Mucosa of gallbladder (tissue), 1 donor: ENCODE measurements at regions not wholly inside any gene's neighbourhood (a gene's known extent, or its start where the extent isn't known, plus 50 kb on each side); places are given as distances from the start of the nearest gene placed in this dataset.

ENCODE experiments used
- DNase-seq: peaks from one replicate; pipeline ENCODE4 v3.0.0-alpha.2; 2020; ENCODE audit warnings: low spot score
- donor health status: DM: no; HTN: no; CAD: no.

DNA sequence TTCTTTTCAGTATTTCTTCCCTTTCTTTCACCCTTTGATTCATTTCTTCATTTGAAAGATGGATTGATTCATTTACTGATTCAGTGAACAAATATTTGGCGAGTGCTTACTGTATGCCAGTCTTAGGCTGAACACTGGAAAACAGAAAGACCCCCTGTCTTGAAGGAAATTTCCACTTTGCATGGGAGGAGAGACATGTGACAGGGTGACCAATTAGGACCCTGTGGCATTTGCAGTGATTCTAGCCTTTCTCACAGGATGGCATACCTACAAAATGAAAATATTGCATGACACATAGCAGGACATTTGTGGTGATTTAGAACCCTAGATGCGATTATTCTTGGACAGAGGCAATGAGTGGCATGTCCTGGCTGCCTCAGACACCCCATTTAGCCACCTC is 407.2 kb upstream of the SGCD start:
- DNase-seq = no peak

DNA sequence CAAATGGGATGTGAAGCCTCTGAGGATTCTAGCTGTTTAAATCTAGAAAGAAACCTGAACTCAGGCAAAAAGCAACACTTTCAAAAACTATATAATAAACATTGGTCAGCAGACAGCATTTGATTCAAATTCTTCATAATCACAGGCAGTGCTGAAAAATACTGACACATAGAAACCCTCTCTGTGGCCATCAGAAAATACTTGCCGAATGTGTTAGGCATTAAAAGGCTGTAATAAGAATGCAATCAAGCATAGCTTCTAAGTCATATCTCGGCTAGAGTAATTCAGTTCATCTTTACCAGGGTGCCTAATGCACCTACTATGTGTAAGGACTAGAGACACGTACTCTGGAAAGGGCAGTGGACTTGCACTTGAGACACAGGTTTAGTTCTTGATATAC is 405.3 kb upstream of the SGCD start:
- no peak for DNase-seq

GRCh38 chr5:155923784-155924183 is 403.2 kb upstream of the SGCD start:
- DNase-seq = no peak

- no peak for DNase-seq
Measured at GRCh38 chr5:155926031-155926430, 400.9 kb upstream of the SGCD start.

GRCh38 chr5:155926766-155927165 is 400.2 kb upstream of the SGCD start:
- no peak for DNase-seq

DNA sequence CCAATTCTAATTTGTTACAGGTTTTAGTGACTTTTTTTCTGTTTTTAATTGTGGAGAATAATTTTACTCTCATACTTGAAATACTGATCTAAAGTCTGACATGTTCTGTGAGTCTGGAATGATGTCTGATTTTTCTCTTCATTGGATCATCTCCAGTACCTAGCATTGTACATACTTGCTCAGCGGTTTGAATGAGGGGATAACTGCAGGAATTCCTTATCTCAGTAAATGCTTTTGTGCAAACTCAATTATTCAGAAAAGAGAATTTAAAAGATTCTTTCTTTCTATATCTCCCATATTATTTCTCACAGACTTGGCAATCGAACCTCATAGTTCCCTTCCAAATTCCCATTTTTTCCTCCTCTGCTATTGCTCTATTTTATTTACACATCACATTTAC is 397.9 kb upstream of the SGCD start:
- no peak for DNase-seq

DNA sequence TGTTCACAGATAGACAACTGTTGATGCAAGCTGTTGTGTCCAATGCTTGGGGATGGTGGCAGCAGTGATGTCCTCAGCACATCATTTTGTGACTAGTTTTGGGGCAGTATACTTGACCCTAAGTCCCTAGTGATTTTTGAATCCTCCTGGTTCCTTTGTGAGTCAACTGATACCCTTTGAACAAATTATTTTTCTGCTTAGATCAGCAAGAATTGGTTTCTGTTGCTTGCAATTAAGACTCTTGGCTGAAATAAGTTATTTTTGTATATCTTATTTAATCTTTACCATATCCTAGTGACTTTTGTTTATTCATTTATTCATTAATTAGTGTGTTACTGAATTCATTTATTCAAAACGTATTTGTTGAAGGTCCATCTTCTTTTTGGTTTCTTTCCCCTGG is 392.0 kb upstream of the SGCD start:
- no peak for DNase-seq

- DNase-seq = no peak
Measured at GRCh38 chr5:155935723-155936122, 391.2 kb upstream of the SGCD start.

DNA sequence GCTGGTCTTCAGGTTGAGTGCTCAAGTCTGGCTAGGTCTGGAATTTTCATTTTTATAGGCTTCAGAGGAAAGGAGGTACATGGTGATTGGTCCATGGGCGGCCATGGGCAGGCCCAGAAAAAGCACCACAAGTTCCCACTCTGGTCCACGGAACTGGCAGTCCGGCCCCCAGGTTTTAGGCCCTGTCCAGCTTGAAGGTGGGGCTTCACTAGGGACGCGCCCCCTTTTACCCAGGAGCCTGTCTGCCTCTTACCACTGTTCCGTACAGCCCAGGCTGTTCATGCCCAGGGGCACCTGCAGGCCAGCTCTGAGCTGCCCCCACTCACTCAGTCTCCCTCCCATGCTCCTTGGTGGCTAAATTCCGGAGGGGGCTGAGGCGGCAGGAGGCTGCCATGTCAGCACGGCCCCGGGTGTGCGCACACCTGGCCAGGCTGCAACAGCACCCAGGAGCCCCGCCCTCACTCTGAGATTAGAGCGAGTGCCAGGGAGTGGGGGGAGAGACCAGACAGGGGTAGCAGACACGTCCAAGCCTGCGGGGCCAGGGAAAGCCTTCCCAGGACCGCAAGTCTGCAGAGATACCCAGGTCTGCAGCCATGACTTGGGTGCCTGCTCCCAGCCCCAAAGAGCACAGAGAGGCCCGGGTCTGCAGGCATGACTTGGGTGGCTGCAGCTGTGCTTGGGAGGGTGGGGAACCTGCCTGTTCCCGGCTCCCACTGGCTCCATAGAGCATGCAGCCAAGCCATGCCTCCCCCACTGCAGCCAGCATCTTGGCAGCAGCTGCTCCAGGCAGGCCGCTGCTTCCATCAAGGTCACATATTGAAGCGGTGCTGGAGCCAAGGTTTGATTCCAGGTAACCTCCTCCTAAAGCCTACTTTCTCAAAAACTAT is 390.2 kb upstream of the SGCD start:
- DNase-seq = no peak

- no peak for DNase-seq
Measured at GRCh38 chr5:155938051-155938450, 388.9 kb upstream of the SGCD start.

- no peak for DNase-seq
Measured at GRCh38 chr5:155941340-155941739, 385.6 kb upstream of the SGCD start.

DNA sequence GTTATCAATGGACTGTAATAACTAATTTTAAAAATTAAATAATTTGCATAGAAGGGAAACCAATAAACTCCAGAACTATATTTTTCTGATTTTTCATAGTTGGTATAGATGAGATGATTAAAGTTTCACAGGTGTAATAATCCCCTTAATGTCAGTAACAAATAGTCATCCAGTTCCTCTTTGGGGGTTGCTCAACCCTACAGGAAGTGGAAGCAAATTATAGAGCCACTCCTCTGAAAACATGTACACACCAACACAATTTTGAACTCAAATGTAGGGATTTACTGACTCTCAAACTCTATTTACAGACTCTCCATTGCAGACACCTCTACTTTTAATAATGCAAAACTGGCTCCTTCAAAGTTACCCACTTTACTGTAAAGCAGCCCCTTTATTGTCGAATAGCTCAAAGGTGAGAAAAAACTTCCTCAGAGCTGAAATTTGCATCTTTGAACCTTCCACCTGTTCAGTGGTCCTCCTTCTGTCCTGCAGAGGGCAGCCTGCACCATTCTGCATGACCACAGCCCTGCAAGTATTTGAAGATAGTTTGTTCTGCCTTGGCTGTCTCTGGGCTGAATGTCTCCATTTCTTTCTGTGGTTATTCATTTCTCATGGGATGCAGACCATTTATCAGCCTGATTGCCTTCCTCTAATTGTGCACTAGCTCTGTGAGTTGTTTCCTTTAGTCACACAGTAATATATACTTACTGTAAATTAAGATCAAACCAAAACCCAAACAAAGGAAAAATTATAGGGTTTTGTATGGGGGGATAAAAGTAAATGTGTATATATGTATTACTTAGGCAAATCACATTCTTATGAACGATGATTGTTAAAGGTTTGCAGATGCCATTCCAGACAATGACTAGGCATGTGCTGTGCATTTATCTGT is 383.2 kb upstream of the SGCD start:
- peak; percentile 58 for DNase-seq

GRCh38 chr5:155947394-155948062 is 379.4 kb upstream of the SGCD start:
- DNase-seq = no peak

DNA sequence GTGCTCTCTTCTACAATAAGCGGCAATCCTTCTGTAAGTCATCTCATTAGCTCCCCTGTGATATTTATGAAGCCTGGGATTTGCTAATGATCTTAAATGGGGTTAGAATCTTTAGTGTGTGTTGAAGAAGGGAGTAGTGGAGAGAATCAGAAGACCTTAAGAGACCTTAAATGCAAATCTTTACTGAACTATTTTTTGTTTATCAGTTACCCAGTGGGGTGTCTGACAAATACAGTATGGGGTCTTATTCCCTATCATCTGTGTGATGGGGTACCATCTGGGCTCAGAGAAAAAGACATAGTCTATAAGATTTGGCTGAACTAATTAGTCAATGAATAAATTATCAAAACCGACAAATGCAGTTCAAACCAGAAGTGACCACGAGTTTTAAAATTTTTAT is 378.4 kb upstream of the SGCD start:
- DNase-seq = no peak

GRCh38 chr5:155952486-155953089 is 374.4 kb upstream of the SGCD start:
- DNase-seq = no peak

GRCh38 chr5:155953335-155953734 is 373.6 kb upstream of the SGCD start:
- DNase-seq = no peak

DNA sequence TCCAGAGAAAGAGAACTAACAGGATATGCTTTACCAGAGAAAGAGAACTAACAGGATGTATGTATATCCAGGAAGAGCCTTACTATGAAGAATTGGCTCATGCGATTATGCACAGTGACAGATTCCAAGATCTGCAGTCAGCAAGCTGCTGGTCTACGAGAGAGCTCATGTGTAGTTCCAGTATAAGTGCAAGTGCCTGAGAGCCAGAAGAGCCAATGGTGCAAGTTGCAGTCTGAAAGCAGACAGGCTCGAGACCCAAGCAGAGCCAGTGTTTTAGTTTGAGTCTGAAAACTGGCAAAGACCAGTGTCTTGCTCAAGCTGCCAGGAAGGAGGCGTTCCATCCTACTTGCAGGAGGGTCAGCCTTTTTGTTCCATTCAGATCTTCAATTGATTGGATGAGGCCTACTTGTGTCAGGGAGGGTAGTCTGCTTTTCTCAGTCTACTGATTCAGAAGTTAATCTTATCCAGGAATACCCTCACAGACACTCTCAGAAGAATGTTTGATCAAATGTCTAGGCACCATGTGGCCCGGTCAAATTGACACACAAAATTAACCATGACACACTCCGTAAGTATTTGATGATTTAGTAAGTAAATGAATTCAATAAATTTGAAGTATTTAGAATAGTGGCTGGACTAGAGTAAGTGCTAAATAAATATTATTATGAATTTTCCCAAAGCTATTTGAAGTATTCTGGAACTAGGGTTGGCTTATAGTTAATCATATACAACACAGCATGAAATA is 372.1 kb upstream of the SGCD start:
- no peak for DNase-seq

DNA sequence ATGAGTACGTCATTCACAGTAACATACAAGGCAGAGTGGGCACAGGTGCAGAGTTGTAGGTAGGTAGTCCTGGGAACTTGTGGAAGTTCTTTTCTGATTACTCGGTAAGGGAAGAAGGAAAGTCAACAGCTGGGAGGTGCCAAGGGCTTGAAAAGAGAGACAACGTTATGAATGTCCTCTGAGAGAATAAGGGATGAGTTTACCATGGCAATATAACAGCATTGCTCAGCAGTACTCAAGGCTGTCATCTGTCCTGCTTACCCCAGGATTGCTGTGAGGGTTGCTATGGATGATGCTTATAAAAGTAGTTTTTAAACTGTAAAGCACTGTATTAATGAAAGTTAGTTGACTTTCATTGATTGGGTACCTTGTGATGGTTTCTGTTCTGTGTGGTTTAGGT is 369.1 kb upstream of the SGCD start:
- DNase-seq = no peak

DNA sequence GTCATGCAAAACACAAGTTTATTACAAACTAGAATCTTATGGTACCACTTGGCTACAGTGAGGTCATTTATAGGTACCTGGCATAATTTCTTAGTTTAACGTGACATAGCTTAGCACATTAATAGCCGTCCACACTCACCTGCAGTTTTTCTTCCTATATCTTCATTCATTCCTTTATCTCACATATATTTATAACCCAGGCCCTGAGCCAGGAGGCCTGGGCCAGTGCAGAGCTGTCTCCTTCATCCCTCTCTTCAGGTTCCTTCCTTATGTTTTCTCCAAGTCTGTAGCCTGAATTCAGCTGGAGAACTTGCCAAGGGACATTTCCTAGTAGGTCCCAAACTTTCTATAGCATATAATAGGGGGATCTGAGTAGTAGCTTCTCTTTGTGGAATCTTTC is 367.9 kb upstream of the SGCD start:
- no peak for DNase-seq

- no peak for DNase-seq
Measured at GRCh38 chr5:155960177-155960576, 366.8 kb upstream of the SGCD start.

DNA sequence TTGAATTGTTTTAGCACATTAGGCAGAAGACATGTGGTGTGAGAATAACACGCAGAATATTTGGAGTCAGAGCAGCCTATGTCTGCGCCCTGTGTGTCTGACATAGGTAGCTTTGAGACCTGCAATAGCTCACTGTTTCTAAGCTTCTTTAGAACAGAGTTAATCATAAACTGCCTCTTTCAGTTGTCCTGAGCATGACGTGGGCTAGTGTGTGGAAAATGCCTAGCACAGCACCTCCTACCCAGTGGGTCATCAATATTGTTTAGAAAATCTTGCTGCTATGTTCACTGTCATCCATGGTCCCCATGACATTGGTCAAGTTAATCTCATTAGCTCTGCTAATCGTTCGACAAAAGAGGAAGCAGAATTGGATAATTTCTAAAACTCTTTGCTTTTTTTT is 357.4 kb upstream of the SGCD start:
- no peak for DNase-seq
